HFF-Myc (cell line): ENCODE measurements at regions not wholly inside any gene's neighbourhood (a gene's known extent, or its start where the extent isn't known, plus 50 kb on each side); places are given as distances from the start of the nearest gene placed in this dataset.

Experiments used
- DNase-seq: peaks from one replicate; pipeline ENCODE4 v3.0.0-alpha.2; 2011; ENCODE audit warnings: low read depth; ENCODE audit errors: extremely low read depth
- H3K4me3 ChIP-seq: replicated peaks from 2 replicates; pipeline ENCODE4 v1.5.1; 2011; ENCODE audit warnings: low read depth, mild to moderate bottlenecking, control low read depth, low read length
- CTCF ChIP-seq: IDR thresholded peaks from 2 replicates; pipeline ENCODE4 v1.5.1; 2012; ENCODE audit warnings: mild to moderate bottlenecking, low read depth, low read length, control low read depth; ENCODE audit errors: missing control alignments

GRCh38 chr18:78191276-78191675 is 788.3 kb upstream of the SALL3 start:
- TF ChIP-seq CTCF: no peak
- no peak for DNase-seq
- no peak overlapping the region for H3K4me3 ChIP-seq

GRCh38 chr18:78192054-78192453 is 787.6 kb upstream of the SALL3 start:
- TF ChIP-seq CTCF: no peak
- no peak for DNase-seq
- no peak overlapping the region for H3K4me3 ChIP-seq

- TF ChIP-seq CTCF: no peak
- no peak overlapping the region for H3K4me3 ChIP-seq
- DNase-seq: no peak
Observed at GRCh38 chr18:78196280-78196679, 783.3 kb upstream of the SALL3 start.

- no peak for TF ChIP-seq CTCF
- H3K4me3 ChIP-seq: no peak overlapping the region
- no peak for DNase-seq
Observed at GRCh38 chr18:78199002-78199401, 780.6 kb upstream of the SALL3 start.

GRCh38 chr18:78199611-78200010 is 780.0 kb upstream of the SALL3 start:
- no peak for TF ChIP-seq CTCF

GRCh38 chr18:78207942-78208341 is 771.7 kb upstream of the SALL3 start:
- H3K4me3 ChIP-seq: no peak overlapping the region
- DNase-seq: no peak
- no peak for TF ChIP-seq CTCF

More at GRCh38 chr18:78199611-78200010, 780.0 kb upstream of the SALL3 start:
- DNase-seq: no peak
- no peak overlapping the region for H3K4me3 ChIP-seq

- TF ChIP-seq CTCF: no peak
- DNase-seq: no peak
- H3K4me3 ChIP-seq: no peak overlapping the region
Observed at GRCh38 chr18:78208461-78208860, 771.2 kb upstream of the SALL3 start.
